Limb (tissue), 2 donors: ENCODE measurements at regions not wholly inside any gene's neighbourhood (a gene's known extent, or its start where the extent isn't known, plus 50 kb on each side); places are given as distances from the start of the nearest gene placed in this dataset.

ENCODE experiments used
- DNase-seq, 2 donors: peaks; one replicate each; pipeline ENCODE4 v3.0.0-alpha.2; 2016; ENCODE audit errors: extremely low spot score in 2 of 2

- DNase-seq, result no peak
These were observed 384.3 kb downstream of the SEC16B start for GRCh38 chr1:177585302-177586220.

- DNase-seq, result no peak
These were observed 396.0 kb downstream of the SEC16B start for GRCh38 chr1:177573901-177574300.

- DNase-seq, result no peak
These were observed 398.3 kb downstream of the SEC16B start for GRCh38 chr1:177571485-177572076.

DNA sequence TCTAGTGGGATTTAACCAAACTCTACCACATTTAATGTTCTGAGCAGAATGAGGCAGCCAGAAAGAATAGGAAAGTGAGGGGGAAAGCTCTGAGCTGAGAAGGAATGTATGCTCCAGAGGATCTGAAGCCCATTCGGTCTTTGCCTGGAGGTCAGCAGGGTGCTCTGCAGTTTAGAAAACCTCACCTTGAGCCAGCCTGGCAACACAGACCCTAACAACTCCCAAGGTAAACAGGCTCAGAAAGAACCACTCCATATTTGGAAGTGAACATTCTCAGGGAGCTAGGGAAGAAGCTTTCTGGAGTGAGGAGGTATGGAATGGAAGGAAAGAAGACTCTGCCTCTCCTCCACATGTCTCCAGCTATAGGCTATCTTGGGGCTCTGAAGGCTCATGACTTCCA lies 398.8 kb downstream of the SEC16B start:
- no peak for DNase-seq

DNA sequence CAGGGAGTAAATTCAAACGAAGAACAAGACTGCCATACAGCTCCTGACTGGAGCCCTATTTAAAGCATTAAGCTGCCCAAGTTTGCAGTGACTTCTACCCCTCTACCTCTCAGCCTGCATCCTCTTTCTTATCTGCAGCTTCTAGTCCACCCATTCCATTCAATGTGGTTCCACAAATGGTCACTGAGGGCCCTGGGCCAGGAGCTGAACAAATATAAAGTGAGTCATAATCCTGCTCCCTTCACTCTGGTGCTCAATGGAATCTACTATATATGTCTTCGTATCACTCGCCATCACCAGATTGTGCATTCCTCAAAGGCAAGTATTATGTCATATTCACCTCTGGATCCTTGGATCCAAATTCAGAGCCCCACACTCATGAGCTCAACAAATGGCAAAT lies 398.7 kb downstream of the BRINP2 start:
- no peak for DNase-seq

GRCh38 chr1:177568622-177569021 lies 397.9 kb downstream of the BRINP2 start:
- no peak for DNase-seq

DNA sequence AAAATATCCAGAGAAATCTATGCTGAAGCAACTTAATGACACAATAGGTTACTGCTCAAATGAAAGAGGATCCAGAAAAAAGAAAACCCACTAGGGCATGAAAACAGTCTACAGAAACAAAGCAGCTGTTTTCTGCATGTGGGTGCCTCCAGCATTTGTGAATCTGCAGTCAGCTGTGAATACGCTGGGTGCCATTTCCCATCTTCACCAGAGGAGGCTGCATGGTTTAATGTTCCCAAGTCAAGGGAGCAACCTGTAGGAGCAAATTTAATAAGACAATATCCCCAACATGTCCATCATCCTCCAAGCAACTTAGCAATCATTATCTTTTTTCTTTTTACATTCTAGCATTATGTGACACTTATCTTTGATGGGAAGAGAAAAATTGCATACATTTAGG lies 396.6 kb downstream of the BRINP2 start:
- no peak for DNase-seq

DNA sequence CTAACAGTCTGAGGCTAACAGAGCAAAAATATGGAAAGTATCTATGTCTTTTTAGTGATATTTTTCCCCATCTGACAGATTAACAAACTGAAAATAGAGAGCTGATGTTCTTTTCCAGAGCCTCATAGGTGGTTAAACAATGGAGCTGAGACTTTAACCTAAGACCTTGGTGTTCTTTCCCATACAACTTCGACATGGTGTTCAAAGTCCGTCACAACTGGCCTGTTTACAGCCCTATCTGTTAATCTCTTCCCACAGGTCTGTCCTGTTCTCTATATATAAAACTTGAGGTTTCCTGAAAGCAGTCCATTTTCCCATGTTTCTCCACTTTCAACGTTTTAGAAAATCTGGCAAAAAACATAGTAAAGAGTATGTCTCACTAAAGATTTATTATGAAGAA lies 395.7 kb downstream of the BRINP2 start:
- DNase-seq, result no peak

DNA sequence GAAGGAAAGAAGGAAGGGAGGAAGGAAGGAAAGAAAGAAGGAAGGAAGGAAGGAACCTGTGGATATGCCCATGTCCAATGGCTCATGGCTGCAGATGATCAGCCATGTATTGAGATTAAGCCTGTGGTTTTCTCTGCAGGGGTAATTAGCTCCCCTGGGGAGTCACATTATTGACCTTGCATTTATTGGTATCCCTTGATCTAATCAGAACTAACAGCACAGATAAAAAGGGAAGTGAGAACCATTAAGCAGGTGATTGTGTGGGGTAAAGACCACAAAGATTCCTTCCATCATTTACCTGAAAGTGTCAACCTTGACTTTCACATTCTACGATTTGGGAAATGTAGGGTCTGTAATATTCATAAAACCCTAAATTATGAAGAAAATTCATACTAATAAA lies 390.7 kb downstream of the BRINP2 start:
- DNase-seq, result no peak

DNA sequence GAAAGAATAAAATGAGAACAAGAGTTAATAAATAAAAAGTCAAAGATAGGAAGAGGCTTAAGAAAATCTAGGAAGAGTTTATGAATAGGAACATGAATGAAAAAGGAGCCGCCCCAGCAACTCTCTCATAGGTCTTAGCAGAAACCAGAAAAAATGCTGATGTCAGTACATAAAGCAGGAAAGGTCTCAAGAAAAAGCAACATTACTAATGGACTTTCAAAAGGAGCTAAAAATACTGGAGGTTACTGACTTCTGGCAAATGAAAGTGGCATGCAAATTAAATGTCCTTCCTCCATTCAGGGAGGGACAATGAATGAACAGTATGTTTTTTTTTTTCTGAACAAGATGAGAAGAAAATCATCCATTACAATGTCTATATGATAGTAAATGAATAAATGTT lies 387.6 kb downstream of the BRINP2 start:
- no peak for DNase-seq

DNA sequence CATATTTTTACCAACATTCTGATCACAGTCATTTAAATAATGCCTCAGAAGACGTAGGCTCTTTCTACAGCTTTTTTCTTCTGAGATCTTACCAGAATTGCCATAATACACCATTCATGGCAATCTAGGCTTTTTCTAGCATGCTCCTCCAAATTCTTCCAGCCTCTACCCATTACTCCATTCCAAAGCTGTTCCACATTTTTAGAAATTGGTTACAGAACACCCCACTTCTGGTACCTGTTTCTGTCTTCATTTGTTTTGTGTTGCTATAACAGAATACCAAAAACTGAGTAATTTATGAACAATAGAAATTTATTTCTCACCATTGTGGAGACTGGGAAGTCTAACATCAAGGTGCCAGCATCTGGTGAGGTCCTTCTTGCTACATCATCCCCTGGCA lies 385.4 kb downstream of the BRINP2 start:
- DNase-seq, result no peak

DNA sequence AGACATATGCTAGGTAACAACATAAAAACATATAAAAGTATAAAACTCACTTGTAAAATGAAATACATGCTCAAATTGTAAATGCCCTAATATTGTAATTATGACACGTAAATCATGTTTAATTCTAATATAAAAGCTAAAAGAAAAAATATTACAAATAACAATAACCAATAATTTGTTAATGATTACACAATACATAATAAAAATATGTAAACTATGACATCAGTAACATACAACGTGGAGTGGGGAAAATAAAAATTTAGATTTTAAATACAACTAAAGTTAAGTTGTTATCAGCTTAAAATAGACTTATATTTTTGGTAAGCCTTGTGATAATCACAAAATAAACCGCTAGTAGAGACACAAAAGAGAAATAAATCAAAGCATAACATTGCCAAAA lies 376.4 kb downstream of the BRINP2 start:
- DNase-seq, result no peak

DNA sequence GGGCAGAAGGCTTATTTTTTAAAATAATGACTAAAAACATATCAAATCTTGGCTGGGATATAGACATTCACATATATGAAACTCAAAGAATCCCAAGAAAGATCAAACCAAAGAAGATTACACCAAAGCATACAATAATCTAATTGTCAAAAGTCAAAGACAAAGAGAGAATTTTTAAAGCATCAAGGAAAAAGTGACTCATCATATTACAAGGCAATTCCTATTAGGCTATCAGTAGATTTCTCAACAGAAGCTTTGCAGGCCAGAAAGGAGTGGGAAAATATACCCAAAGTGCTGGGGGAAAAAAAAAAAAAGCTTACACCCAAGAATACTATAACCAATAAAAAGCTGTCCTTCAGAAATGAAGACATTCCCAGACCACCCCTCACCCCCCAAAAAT lies 375.6 kb downstream of the BRINP2 start:
- no peak for DNase-seq

GRCh38 chr1:177526201-177526600 lies 355.4 kb downstream of the BRINP2 start:
- no peak for DNase-seq

DNA sequence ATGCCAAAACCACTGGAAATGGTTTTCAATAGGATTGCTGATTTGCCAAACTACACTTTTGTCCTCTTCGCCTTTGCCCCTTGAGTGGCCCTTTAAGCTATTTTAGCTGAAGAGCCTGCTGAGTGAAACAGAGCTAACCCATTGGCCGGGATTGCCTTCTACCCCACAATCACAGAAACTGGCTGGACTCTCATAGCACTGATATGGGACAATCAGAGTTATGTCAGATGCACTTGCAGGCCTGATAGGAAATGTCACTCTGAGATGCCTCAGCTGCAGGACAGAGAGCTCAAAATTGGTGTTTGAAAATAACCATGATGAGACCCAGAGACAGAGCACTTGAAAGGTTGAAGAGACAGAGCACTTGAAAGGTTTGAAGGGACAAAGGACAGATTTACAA lies 354.4 kb downstream of the BRINP2 start:
- DNase-seq, result no peak

GRCh38 chr1:177517546-177517945 lies 346.8 kb downstream of the BRINP2 start:
- no peak for DNase-seq

- no peak for DNase-seq
These were observed 343.4 kb downstream of the BRINP2 start for GRCh38 chr1:177514207-177514606.

GRCh38 chr1:177511036-177511435 lies 340.3 kb downstream of the BRINP2 start:
- no peak for DNase-seq

GRCh38 chr1:177505905-177506590 lies 335.3 kb downstream of the BRINP2 start:
- DNase-seq, result no peak

- no peak for DNase-seq
These were observed 325.1 kb downstream of the BRINP2 start for GRCh38 chr1:177495878-177496277.

GRCh38 chr1:177490786-177491185 lies 320.0 kb downstream of the BRINP2 start:
- DNase-seq, result no peak

DNA sequence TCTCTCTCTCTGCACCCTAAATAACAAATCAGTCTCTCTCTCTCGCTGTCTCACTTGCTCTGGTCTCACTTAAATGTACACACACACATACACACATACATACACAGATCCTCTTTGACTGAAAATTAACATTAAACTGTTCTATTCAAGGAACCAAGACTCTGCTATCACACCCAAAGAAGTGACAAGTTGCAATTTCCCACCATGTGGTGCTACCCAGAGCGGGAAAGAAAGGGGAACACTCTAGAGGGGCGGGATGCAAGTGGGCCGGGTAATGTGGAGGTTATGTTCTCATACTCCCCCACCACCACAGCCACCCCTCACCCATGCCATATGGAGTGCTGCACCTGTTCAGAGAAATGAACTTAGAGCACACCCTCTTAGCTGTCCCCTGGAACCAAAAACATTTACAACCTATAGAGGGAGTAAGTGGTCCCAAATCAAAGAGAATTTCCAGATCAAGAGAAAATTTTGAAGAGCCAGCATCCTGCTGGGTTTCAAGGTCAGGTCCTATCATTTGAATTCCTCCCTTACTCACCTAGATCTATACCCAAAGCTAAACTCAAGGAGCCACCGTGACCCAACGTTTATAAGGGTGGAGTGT lies 319.4 kb downstream of the BRINP2 start:
- DNase-seq, result no peak
